Peyer's patch (tissue), 4 donors: ENCODE measurements at regions not wholly inside any gene's neighbourhood (a gene's known extent, or its start where the extent isn't known, plus 50 kb on each side); places are given as distances from the start of the nearest gene placed in this dataset.

Experiments
- POLR2A ChIP-seq, 2 donors: fragments of 450-650 bp; IDR thresholded peaks; one replicate each; pipeline ENCODE4 v1.5.1; 2017; ENCODE audit warnings: antibody characterized with exemption in 2 of 2, mild to moderate bottlenecking in 2 of 2, moderate library complexity in 2 of 2
- TF ChIP-seq, protein P1 (sequence below), 6 experiments: fragments of 450-650 bp in 4 of 6; fragments of 200-600 bp in 2 of 6; sonication (generic) in 1 of 6; IDR thresholded peaks; one replicate each; pipeline ENCODE4 v1.5.1; 2017 to 2019; ENCODE audit warnings: antibody characterized with exemption in 6 of 6, mild to moderate bottlenecking in 3 of 6, moderate library complexity in 1 of 6

- TF ChIP-seq, protein P1, sequence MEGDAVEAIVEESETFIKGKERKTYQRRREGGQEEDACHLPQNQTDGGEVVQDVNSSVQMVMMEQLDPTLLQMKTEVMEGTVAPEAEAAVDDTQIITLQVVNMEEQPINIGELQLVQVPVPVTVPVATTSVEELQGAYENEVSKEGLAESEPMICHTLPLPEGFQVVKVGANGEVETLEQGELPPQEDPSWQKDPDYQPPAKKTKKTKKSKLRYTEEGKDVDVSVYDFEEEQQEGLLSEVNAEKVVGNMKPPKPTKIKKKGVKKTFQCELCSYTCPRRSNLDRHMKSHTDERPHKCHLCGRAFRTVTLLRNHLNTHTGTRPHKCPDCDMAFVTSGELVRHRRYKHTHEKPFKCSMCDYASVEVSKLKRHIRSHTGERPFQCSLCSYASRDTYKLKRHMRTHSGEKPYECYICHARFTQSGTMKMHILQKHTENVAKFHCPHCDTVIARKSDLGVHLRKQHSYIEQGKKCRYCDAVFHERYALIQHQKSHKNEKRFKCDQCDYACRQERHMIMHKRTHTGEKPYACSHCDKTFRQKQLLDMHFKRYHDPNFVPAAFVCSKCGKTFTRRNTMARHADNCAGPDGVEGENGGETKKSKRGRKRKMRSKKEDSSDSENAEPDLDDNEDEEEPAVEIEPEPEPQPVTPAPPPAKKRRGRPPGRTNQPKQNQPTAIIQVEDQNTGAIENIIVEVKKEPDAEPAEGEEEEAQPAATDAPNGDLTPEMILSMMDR (IDR thresholded peaks at IDR 0.05), result no peak
- TF ChIP-seq POLR2A (IDR thresholded peaks at IDR 0.05), result no peak
These were observed 934.5 kb downstream of the TMEM121 start for GRCh38 chr14:106460916-106461315.
